Stomach (tissue), 4 donors: ENCODE measurements at regions not wholly inside any gene's neighbourhood (a gene's known extent, or its start where the extent isn't known, plus 50 kb on each side); places are given as distances from the start of the nearest gene placed in this dataset.

Experiments used
- CTCF ChIP-seq, 7 experiments: fragments of 450-650 bp in 4 of 7; fragments of 200-600 bp in 3 of 7; sonication (generic) in 3 of 7; IDR thresholded peaks; one replicate each; pipeline ENCODE4 v1.5.1; 2016 to 2019; ENCODE audit warnings: antibody characterized with exemption in 7 of 7, control low read depth in 2 of 7, mild to moderate bottlenecking in 1 of 7
- POLR2A ChIP-seq, 4 donors: fragments of 450-650 bp; IDR thresholded peaks; one replicate each; pipeline ENCODE4 v1.6.1; 2016; ENCODE audit warnings: antibody characterized with exemption in 4 of 4, control low read depth in 2 of 4, mild to moderate bottlenecking in 1 of 4, moderate library complexity in 1 of 4

- TF ChIP-seq CTCF (IDR thresholded peaks at IDR 0.05): no peak
- no peak for TF ChIP-seq POLR2A (IDR thresholded peaks at IDR 0.05)
Measured at GRCh38 chr1:238530209-238530851, 639.6 kb upstream of the ZP4 start.
